ENCODE measurements at regions not wholly inside any gene's neighbourhood (a gene's known extent, or its start where the extent isn't known, plus 50 kb on each side); places are given as distances from the start of the nearest gene placed in this dataset.

- DNase-seq (ENCODE audit: low read depth in 1 of 2, low spot score in 2 of 2), result no peak
- H4K5ac ChIP-seq (ENCODE audit: insufficient read length, low read depth, low read length), result no peak overlapping the region
- peak overlapping the region; percentile 81 for H2BK5ac ChIP-seq (ENCODE audit: low read depth, low read length)
- peak overlapping the region; percentile 48; the same call in 1 of the 2 replicates for H2BK20ac ChIP-seq (ENCODE audit: low read length)
- H2BK15ac ChIP-seq (ENCODE audit: low read length), result no peak overlapping the region; the same call in 1 of the 2 replicates
- no peak for FAIRE-seq
- peaks cover 29% of the 10 kb centered on the region for H3K79me1 ChIP-seq (ENCODE audit: low read depth, low read length)
- no peaks in the 10 kb centered on the region for H3K36me3 ChIP-seq (ENCODE audit: control insufficient read depth in 2 of 4, insufficient read depth in 4 of 4, low read length in 3 of 4)
- no peaks in the 10 kb centered on the region for H3K27me3 ChIP-seq (replicated peaks in 1 of 4; ENCODE audit: control insufficient read depth in 3 of 4, extremely low read depth in 1 of 4, insufficient read depth in 3 of 4, low read length in 3 of 4)
- peak overlapping the region; percentile 87; the same call in 1 of the 2 replicates for H2BK12ac ChIP-seq (ENCODE audit: low read depth, low read length)
- no peak overlapping the region for H4K91ac ChIP-seq (replicated peaks; ENCODE audit: insufficient read length, low read length)
- no peak overlapping the region for H4K8ac ChIP-seq (ENCODE audit: extremely low read depth, insufficient read depth, low read length)
- H3K9ac ChIP-seq (replicated peaks in 1 of 4; ENCODE audit: extremely low read depth in 1 of 4, low read depth in 3 of 4, low read length in 3 of 4), result no peak overlapping the region
- H2BK120ac ChIP-seq (replicated peaks; ENCODE audit: low read depth, low read length), result no peak overlapping the region
- H3K56ac ChIP-seq (replicated peaks; ENCODE audit: insufficient read length, low read depth, low read length), result no peak overlapping the region
- WGBS, 2 experiments (ENCODE audit: extremely low coverage in 1 of 2, insufficient coverage in 1 of 2, insufficient read length in 1 of 2, insufficient replicate concordance in 2 of 2, low coverage in 1 of 2, low lambda C conversion rate in 2 of 2, missing lambda C conversion rate in 1 of 2), result 84% methylated on average over 4 of the region's 9 CpGs; no CpG with 5 or more reads in 1 of the 2 experiments
- H3K4me3 ChIP-seq (ENCODE audit: extremely low read depth in 1 of 4, insufficient read depth in 2 of 4, low read depth in 3 of 4, low read length in 4 of 4), result no peak overlapping the region
- POLR2A ChIA-PET (ENCODE audit: partially characterized antibody), result interaction anchor here (0.7 to 2.2 kb wide), 4 partner anchors 14 to 58 kb away, joined by 3 to 11 read pairs (median 4); no protein-coding TSS in a partner anchor
- no peaks in the 10 kb centered on the region for H3K23me2 ChIP-seq (ENCODE audit: low read depth, low read length)
- H3K9me3 ChIP-seq (ENCODE audit: insufficient read depth in 2 of 2, low read depth in 1 of 2, low read length in 1 of 2), result no peaks in the 10 kb centered on the region
- no peak overlapping the region for H3K23ac ChIP-seq (ENCODE audit: insufficient read length)
- no peak for TF ChIP-seq FOSL1 (IDR thresholded peaks at IDR 0.05; ENCODE audit: insufficient read depth, low read depth, low read length)
- H2AFZ ChIP-seq (ENCODE audit: low read length), result no peak overlapping the region
- peaks cover 4 to 49% (median 41%) of the 10 kb centered on the region in 4 experiments for H3K4me1 ChIP-seq (replicated peaks in 1 of 4; ENCODE audit: control insufficient read depth in 3 of 4, insufficient read depth in 4 of 4, low read length in 3 of 4)
- H3K27ac ChIP-seq (ENCODE audit: low read depth, low read length), result peak overlapping the region; percentile 48; the same call in 1 of the 2 replicates
- peaks cover 32 to 34% of the 10 kb centered on the region in 2 experiments for H4K20me1 ChIP-seq (replicated peaks in 1 of 2; ENCODE audit: control insufficient read depth in 1 of 2, insufficient read depth in 2 of 2, low read length in 2 of 2)
- H3K4ac ChIP-seq (replicated peaks; ENCODE audit: insufficient read length, low read depth, low read length), result no peak overlapping the region
- CTCF ChIA-PET (ENCODE audit: partially characterized antibody), result interaction anchor here (1.1 to 24.6 kb wide), 6 partner anchors 21 to 138 kb away, joined by 3 to 512 read pairs (median 13); no protein-coding TSS in a partner anchor
- peak overlapping the region; percentile 70; the same call in 1 of the 2 replicates for H2AK5ac ChIP-seq (ENCODE audit: low read depth, low read length)
- H3K79me2 ChIP-seq (ENCODE audit: control insufficient read depth in 1 of 2, insufficient read depth in 2 of 2, low read length in 2 of 2), result peaks cover 0 to 53% of the 10 kb centered on the region in 2 experiments; a peak in 2 of 4 replicates
- no peak overlapping the region for H3K4me2 ChIP-seq (ENCODE audit: insufficient read depth in 1 of 2, low read depth in 2 of 2, low read length in 2 of 2)
- H3K18ac ChIP-seq (ENCODE audit: extremely low read depth, low read length), result peak overlapping the region; percentile 48
- no peak overlapping the region for H3K14ac ChIP-seq (ENCODE audit: insufficient read length)
Measured at GRCh38 chr17:77425348-77425747, 284.6 kb downstream of the SEC14L1 start.
